ENCODE measurements at regions not wholly inside any gene's neighbourhood (a gene's known extent, or its start where the extent isn't known, plus 50 kb on each side); places are given as distances from the start of the nearest gene placed in this dataset.

DNA sequence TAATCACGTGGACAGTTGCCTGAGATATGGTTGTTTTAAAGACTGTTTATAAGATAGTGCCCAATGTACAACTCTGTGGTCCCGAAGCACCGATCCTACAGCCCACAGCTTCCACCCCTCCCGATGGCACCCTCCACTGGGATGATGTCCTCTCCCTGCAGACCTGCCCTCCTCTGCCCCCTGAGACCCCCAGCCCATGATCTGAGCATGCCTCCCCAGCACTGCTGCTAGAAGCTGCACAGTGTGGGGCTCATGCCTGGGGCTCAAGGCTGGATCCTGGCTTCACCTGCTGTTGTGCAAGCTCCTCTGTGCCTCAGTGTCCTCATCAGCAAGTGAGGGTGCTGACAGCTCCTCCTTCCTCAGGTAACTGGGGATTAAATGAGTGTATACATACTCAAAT, 254.7 kb upstream of the MKI67 start:
- no TSS peak for BruUV-seq (replicated peaks)

More for the DNA sequence above, 254.7 kb upstream of the MKI67 start:
- H4K20me1 ChIP-seq (replicated peaks; ENCODE audit: control insufficient read depth, insufficient read depth, low read length), result no peaks in the 10 kb centered on the region
- no peak overlapping the region for H3K4me3 ChIP-seq
- in situ Hi-C loops (cut with MboI), result no loop called here
- DNase-seq (ENCODE audit: extremely low read depth in 1 of 4, low spot score in 3 of 4), result no peak
- no peak overlapping the region for H3K9ac ChIP-seq (ENCODE audit: insufficient read depth in 1 of 2, low read depth in 2 of 2, low read length in 2 of 2)
- peaks cover 3 to 32% of the 10 kb centered on the region in 2 experiments; a peak in 3 of 5 replicates for H3K27me3 ChIP-seq (ENCODE audit: control insufficient read depth in 2 of 2, insufficient read depth in 2 of 2, low read length in 2 of 2)
- ATAC-seq, result no peak
- H3K9me3 ChIP-seq (replicated peaks; ENCODE audit: control insufficient read depth, insufficient read depth, low read depth, low read length), result no peaks in the 10 kb centered on the region
- H2AFZ ChIP-seq (ENCODE audit: low read depth, low read length), result no peak overlapping the region
- no peak overlapping the region for H3K27ac ChIP-seq (ENCODE audit: extremely low read depth, low read depth, low read length)
- intact Hi-C loops (cut with micrococcal nuclease), result no loop called here
- no peaks in the 10 kb centered on the region for H3K4me1 ChIP-seq (replicated peaks in 1 of 2; ENCODE audit: control insufficient read depth in 2 of 2, insufficient read depth in 2 of 2, low read length in 2 of 2)
- no peak overlapping the region for H3K4me2 ChIP-seq (ENCODE audit: insufficient read depth, low read length)
- no peak for TF ChIP-seq ZNF3 (CRISPR knock-in tag; IDR thresholded peaks at IDR 0.05)
- TF ChIP-seq MCM7 (IDR thresholded peaks at IDR 0.05), result no peak
- TF ChIP-seq YBX1 (IDR thresholded peaks at IDR 0.05), result no peak
- no peak for TF ChIP-seq CBX5 (IDR thresholded peaks at IDR 0.05; ENCODE audit: borderline replicate concordance, low read depth)
- TF ChIP-seq JUNB (CRISPR knock-in tag; conservative IDR thresholded peaks at IDR 0.05), result no peak
- no peak for TF ChIP-seq NR4A1 (CRISPR knock-in tag; IDR thresholded peaks at IDR 0.05)
- TF ChIP-seq NR4A1 (tag; IDR thresholded peaks at IDR 0.05), result no peak
- TF ChIP-seq, protein P1, sequence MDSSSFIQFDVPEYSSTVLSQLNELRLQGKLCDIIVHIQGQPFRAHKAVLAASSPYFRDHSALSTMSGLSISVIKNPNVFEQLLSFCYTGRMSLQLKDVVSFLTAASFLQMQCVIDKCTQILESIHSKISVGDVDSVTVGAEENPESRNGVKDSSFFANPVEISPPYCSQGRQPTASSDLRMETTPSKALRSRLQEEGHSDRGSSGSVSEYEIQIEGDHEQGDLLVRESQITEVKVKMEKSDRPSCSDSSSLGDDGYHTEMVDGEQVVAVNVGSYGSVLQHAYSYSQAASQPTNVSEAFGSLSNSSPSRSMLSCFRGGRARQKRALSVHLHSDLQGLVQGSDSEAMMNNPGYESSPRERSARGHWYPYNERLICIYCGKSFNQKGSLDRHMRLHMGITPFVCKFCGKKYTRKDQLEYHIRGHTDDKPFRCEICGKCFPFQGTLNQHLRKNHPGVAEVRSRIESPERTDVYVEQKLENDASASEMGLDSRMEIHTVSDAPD (CRISPR knock-in tag; IDR thresholded peaks at IDR 0.05), result no peak
- TF ChIP-seq NR2F6 (CRISPR knock-in tag; IDR thresholded peaks at IDR 0.05), result no peak
- TF ChIP-seq, protein P2, sequence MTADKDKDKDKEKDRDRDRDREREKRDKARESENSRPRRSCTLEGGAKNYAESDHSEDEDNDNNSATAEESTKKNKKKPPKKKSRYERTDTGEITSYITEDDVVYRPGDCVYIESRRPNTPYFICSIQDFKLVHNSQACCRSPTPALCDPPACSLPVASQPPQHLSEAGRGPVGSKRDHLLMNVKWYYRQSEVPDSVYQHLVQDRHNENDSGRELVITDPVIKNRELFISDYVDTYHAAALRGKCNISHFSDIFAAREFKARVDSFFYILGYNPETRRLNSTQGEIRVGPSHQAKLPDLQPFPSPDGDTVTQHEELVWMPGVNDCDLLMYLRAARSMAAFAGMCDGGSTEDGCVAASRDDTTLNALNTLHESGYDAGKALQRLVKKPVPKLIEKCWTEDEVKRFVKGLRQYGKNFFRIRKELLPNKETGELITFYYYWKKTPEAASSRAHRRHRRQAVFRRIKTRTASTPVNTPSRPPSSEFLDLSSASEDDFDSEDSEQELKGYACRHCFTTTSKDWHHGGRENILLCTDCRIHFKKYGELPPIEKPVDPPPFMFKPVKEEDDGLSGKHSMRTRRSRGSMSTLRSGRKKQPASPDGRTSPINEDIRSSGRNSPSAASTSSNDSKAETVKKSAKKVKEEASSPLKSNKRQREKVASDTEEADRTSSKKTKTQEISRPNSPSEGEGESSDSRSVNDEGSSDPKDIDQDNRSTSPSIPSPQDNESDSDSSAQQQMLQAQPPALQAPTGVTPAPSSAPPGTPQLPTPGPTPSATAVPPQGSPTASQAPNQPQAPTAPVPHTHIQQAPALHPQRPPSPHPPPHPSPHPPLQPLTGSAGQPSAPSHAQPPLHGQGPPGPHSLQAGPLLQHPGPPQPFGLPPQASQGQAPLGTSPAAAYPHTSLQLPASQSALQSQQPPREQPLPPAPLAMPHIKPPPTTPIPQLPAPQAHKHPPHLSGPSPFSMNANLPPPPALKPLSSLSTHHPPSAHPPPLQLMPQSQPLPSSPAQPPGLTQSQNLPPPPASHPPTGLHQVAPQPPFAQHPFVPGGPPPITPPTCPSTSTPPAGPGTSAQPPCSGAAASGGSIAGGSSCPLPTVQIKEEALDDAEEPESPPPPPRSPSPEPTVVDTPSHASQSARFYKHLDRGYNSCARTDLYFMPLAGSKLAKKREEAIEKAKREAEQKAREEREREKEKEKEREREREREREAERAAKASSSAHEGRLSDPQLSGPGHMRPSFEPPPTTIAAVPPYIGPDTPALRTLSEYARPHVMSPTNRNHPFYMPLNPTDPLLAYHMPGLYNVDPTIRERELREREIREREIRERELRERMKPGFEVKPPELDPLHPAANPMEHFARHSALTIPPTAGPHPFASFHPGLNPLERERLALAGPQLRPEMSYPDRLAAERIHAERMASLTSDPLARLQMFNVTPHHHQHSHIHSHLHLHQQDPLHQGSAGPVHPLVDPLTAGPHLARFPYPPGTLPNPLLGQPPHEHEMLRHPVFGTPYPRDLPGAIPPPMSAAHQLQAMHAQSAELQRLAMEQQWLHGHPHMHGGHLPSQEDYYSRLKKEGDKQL (CRISPR knock-in tag; IDR thresholded peaks at IDR 0.05; ENCODE audit: borderline replicate concordance), result no peak
- TF ChIP-seq, protein P3, sequence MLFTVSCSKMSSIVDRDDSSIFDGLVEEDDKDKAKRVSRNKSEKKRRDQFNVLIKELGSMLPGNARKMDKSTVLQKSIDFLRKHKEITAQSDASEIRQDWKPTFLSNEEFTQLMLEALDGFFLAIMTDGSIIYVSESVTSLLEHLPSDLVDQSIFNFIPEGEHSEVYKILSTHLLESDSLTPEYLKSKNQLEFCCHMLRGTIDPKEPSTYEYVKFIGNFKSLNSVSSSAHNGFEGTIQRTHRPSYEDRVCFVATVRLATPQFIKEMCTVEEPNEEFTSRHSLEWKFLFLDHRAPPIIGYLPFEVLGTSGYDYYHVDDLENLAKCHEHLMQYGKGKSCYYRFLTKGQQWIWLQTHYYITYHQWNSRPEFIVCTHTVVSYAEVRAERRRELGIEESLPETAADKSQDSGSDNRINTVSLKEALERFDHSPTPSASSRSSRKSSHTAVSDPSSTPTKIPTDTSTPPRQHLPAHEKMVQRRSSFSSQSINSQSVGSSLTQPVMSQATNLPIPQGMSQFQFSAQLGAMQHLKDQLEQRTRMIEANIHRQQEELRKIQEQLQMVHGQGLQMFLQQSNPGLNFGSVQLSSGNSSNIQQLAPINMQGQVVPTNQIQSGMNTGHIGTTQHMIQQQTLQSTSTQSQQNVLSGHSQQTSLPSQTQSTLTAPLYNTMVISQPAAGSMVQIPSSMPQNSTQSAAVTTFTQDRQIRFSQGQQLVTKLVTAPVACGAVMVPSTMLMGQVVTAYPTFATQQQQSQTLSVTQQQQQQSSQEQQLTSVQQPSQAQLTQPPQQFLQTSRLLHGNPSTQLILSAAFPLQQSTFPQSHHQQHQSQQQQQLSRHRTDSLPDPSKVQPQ (CRISPR knock-in tag; IDR thresholded peaks at IDR 0.05; ENCODE audit: borderline replicate concordance), result no peak
- H3K36me3 ChIP-seq (ENCODE audit: control insufficient read depth, insufficient read depth, low read length), result no peaks in the 10 kb centered on the region
- H3K9me1 ChIP-seq (ENCODE audit: control insufficient read depth, insufficient read depth, low read length), result no peaks in the 10 kb centered on the region
- FAIRE-seq, result no peak
- 0% methylated on average over 3 of the region's 4 CpGs for WGBS (ENCODE audit: insufficient coverage, low coverage, missing lambda C conversion rate)
- H3K79me2 ChIP-seq (ENCODE audit: control insufficient read depth, insufficient read depth, low read length), result no peaks in the 10 kb centered on the region
- POLR2A ChIA-PET, result no interaction called here
- CTCF ChIA-PET (ENCODE audit: low intra/inter-chr PET ratio), result no interaction called here

Measured in K562 (cell line).